Gastroesophageal sphincter (tissue), 4 donors: ENCODE measurements at regions not wholly inside any gene's neighbourhood (a gene's known extent, or its start where the extent isn't known, plus 50 kb on each side); places are given as distances from the start of the nearest gene placed in this dataset.

ENCODE experiments used
- ATAC-seq: fragments of 150-250 bp; one replicate; pipeline ENCODE4 v1.9.1; 2016; ENCODE audit warnings: mild to moderate bottlenecking, moderate library complexity
- H3K27ac ChIP-seq, 4 donors: fragments of 200-600 bp; sonication (generic) in 3 of 4; 1 replicate in 3 of 4; 2 replicates in 1 of 4; pipeline ENCODE4 v1.5.1; 2016 to 2019
- H3K27me3 ChIP-seq: fragments of 200-600 bp; sonication (generic); one replicate; pipeline ENCODE4 v1.5.1; 2019
- H3K36me3 ChIP-seq, 2 donors: fragments of 200-600 bp; sonication (generic); one replicate each; pipeline ENCODE4 v1.5.1; 2019; ENCODE audit warnings: control low read depth in 1 of 2
- H3K4me1 ChIP-seq, 3 donors: fragments of 200-600 bp; sonication (generic); 1 replicate in 2 of 3; 2 replicates in 1 of 3; pipeline ENCODE4 v1.5.1; 2016 to 2019; ENCODE audit warnings: control low read depth in 2 of 3
- H3K4me3 ChIP-seq, 2 donors: fragments of 200-600 bp; sonication (generic); one replicate each; pipeline ENCODE4 v1.5.1; 2019; ENCODE audit warnings: mild to moderate bottlenecking in 1 of 2, moderate library complexity in 1 of 2
- H3K9me3 ChIP-seq, 3 donors: fragments of 200-600 bp; sonication (generic); one replicate each; pipeline ENCODE4 v1.5.1; 2017 to 2019; ENCODE audit warnings: control low read depth in 2 of 3
- EP300 ChIP-seq: sonication (generic); formaldehyde crosslinking; IDR thresholded peaks from one replicate; pipeline ENCODE4 v1.6.1; 2017; ENCODE audit warnings: antibody characterized with exemption, mild to moderate bottlenecking
- POLR2A ChIP-seq, 2 donors: fragments of 450-650 bp; IDR thresholded peaks; one replicate each; pipeline ENCODE4 v1.6.1; 2017; ENCODE audit warnings: antibody characterized with exemption in 2 of 2, mild to moderate bottlenecking in 2 of 2, moderate library complexity in 1 of 2
- POLR2AphosphoS5 ChIP-seq: sonication (generic); formaldehyde crosslinking; IDR thresholded peaks from one replicate; pipeline ENCODE4 v1.6.1; 2017; ENCODE audit warnings: antibody characterized with exemption
- WGBS, 2 donors: methylation state at CpG; one replicate each; pipeline ENCODE4 v1.1.5; 2018; ENCODE audit warnings: low coverage in 1 of 2; 5-methylcytosine and 5-hydroxymethylcytosine counted together
- TF ChIP-seq, protein P1 (sequence below), 4 experiments: fragments of 200-600 bp in 2 of 4; fragments of 450-650 bp in 2 of 4; sonication (generic) in 1 of 4; IDR thresholded peaks; one replicate each; pipeline ENCODE4 v1.5.1; 2017 to 2019; ENCODE audit warnings: antibody characterized with exemption in 4 of 4, mild to moderate bottlenecking in 2 of 4, moderate library complexity in 2 of 4

DNA sequence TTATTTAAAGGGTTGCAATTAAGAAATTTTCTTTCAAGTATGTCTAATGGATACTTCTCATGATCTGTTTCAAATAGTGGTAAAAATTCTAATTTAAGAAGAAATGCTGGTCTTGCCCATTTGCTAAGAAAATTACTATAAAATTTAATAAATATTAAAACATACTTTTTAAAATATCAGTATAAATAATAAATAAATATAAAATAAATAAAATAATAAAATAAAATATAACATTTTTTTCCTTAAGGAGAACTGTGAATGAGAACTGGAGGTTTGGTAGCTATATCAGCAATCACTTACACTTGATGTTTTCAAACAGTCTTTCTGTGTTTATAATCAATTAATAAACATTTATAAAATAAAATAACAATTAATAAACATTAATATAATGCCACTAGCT is 266.1 kb downstream of the HGF start:
- H3K27me3 ChIP-seq = no peaks in the 10 kb centered on the region
- no peak for ATAC-seq
- H3K9me3 ChIP-seq = no peaks in the 10 kb centered on the region
- no peak overlapping the region for H3K4me3 ChIP-seq
- TF ChIP-seq, protein P1, sequence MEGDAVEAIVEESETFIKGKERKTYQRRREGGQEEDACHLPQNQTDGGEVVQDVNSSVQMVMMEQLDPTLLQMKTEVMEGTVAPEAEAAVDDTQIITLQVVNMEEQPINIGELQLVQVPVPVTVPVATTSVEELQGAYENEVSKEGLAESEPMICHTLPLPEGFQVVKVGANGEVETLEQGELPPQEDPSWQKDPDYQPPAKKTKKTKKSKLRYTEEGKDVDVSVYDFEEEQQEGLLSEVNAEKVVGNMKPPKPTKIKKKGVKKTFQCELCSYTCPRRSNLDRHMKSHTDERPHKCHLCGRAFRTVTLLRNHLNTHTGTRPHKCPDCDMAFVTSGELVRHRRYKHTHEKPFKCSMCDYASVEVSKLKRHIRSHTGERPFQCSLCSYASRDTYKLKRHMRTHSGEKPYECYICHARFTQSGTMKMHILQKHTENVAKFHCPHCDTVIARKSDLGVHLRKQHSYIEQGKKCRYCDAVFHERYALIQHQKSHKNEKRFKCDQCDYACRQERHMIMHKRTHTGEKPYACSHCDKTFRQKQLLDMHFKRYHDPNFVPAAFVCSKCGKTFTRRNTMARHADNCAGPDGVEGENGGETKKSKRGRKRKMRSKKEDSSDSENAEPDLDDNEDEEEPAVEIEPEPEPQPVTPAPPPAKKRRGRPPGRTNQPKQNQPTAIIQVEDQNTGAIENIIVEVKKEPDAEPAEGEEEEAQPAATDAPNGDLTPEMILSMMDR (IDR thresholded peaks at IDR 0.05) = no peak
- no peak for TF ChIP-seq EP300
- no peak for TF ChIP-seq POLR2AphosphoS5
- TF ChIP-seq POLR2A (IDR thresholded peaks at IDR 0.05) = no peak
- no peaks in the 10 kb centered on the region for H3K36me3 ChIP-seq
- no peak overlapping the region for H3K27ac ChIP-seq
- peaks cover 4 to 18% (median 5%) of the 10 kb centered on the region in 3 donors for H3K4me1 ChIP-seq

DNA sequence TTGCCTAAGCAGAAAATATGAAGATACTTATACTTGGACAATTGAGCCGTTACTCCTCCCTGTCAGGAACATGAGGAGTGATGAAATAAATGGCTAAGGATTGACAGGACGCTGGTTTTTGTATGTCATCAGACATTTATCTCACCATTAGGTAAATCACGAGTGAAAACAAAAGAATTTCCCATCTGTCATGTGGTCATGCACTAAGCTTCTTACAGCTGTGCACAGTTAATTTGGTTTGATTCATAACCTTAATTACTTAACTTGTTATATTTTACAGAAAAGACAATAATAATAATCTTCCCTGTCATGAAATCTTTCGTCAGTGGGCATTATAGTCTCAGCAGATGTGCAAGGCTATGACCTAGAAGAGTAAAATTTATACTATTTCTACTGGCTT is 266.5 kb downstream of the HGF start:
- WGBS, 2 donors = 75 to 82% methylated on average over 3 to 4 of the region's 4 CpGs

DNA sequence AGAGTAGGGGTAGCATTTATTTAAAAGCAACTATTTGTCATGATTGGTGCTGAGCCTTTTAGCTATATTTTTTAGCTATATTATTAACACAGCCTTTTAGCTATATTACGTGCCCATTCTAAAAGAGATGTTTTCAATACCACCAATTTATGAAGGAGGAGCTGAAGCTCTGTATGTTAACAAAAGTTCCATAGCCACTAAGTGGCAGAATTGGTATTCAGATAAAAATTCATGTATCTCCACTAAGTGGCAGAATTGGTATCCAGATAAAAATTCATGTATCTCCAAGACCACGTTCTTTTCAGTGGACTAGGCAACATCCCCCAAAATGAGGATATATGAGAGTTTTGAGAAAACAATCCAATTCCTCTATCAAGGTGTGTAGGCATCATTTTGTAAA is 268.6 kb downstream of the HGF start:
- TF ChIP-seq POLR2A (IDR thresholded peaks at IDR 0.05) = no peak
- TF ChIP-seq, protein P1 (IDR thresholded peaks at IDR 0.05) = peak in 2 of 4 experiments; percentile 22 to 24
- 45 to 51% methylated on average over 2 of the region's 2 CpGs for WGBS, 2 donors
- ATAC-seq = no peak
- Histone ChIP-seq H3K9me3 (no peaks in the 10 kb centered on the region), H3K27ac (no peak overlapping the region), H3K4me3 (no peak overlapping the region), H3K27me3 (no peaks in the 10 kb centered on the region), H3K4me1 (peaks cover 4 to 24% (median 5%) of the 10 kb centered on the region in 3 donors), H3K36me3 (no peaks in the 10 kb centered on the region)

More for the DNA sequence above, 266.5 kb downstream of the HGF start:
- Histone ChIP-seq H3K27ac (no peak overlapping the region), H3K4me3 (no peak overlapping the region), H3K9me3 (no peaks in the 10 kb centered on the region), H3K36me3 (no peaks in the 10 kb centered on the region), H3K27me3 (no peaks in the 10 kb centered on the region), H3K4me1 (peaks cover 4 to 22% (median 5%) of the 10 kb centered on the region in 3 donors)
- TF ChIP-seq POLR2AphosphoS5 (no peak), POLR2A (IDR thresholded peaks at IDR 0.05) (no peak), EP300 (no peak)
- TF ChIP-seq, protein P1 (IDR thresholded peaks at IDR 0.05) = no peak
- ATAC-seq = no peak

DNA sequence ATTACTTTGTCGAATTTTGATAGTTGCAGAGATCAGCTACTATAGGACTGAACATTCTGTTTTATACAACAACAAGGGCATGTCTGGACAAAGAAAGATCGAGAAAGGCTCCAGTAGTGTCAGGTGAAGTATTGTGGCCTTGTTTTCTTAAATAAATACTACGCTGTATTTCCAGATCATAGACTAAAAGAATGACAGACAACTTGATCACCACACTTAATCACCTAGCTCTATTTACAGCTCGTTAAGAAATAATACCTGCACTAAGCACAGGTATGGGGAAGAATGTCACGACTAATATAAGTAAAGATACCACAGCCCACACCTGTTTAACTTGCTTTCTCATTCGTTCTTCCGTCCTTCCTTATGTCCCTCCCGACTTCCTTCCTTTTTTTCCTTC is 269.2 kb downstream of the HGF start:
- Histone ChIP-seq H3K9me3 (no peaks in the 10 kb centered on the region), H3K27me3 (no peaks in the 10 kb centered on the region), H3K36me3 (no peaks in the 10 kb centered on the region), H3K4me1 (peaks cover 4 to 24% (median 5%) of the 10 kb centered on the region in 3 donors), H3K4me3 (no peak overlapping the region), H3K27ac (peak overlapping the region in 2 of 4 donors; percentile 52 to 64)
- TF ChIP-seq POLR2AphosphoS5 (no peak), EP300 (no peak), POLR2A (IDR thresholded peaks at IDR 0.05) (no peak)
- TF ChIP-seq, protein P1 (IDR thresholded peaks at IDR 0.05) = no peak
- WGBS, 2 donors = 80 to 90% methylated on average over 8 of the region's 8 CpGs
- no peak for ATAC-seq

DNA sequence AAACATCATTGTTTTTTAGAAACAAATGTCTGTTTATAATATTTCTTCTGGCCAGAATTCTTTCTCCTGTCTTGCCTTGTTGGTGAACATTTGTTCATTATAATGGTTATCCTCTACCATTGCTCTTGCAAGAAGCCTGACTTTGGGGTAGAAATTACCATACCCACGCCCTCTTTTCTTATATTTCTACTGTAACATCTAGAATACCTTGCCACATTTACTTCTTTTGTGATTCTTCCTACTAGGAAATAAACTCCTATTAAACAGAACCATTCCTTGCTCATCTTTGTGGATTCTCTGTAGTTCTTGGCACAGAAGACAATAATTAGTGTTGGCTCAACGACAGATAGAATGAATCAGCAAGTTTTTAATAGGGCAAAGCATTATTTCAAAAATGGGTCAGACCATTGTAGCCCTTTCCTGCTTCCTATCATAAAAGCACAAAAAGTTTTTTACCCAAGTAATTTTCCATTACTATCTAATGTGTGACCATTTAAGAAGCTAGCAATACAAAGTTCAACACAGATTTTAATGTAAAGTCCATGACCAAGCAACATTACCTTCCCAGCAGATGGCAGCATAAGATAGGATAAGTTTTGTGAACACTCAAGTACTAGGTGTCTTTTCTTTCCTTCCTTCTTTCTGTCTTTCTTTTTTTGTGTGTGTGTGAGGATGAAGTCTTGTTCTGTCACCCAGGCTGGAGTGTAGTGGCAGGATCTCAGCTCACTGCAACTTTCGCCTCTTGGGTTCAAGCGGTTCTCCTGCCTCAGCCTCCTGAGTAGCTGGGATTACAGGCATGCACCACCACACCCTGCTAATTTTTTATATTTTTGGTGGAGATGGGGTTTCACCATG is 270.4 kb downstream of the HGF start:
- Histone ChIP-seq H3K27ac (peak overlapping the region; percentile 49 to 67 (median 58)), H3K4me3 (no peak overlapping the region), H3K4me1 (peaks cover 4 to 24% (median 5%) of the 10 kb centered on the region in 3 donors), H3K9me3 (no peaks in the 10 kb centered on the region), H3K27me3 (no peaks in the 10 kb centered on the region), H3K36me3 (no peaks in the 10 kb centered on the region)
- WGBS, 2 donors = 53 to 63% methylated on average over 4 of the region's 4 CpGs
- peak; percentile 41 for TF ChIP-seq POLR2AphosphoS5
- TF ChIP-seq, protein P1 (IDR thresholded peaks at IDR 0.05) = peak; percentile 36 to 73 (median 68)
- no peak for TF ChIP-seq EP300
- no peak for TF ChIP-seq POLR2A (IDR thresholded peaks at IDR 0.05)
- ATAC-seq = peak; percentile 79
